Endothelial cell of umbilical vein (primary cell): ENCODE measurements at regions not wholly inside any gene's neighbourhood (a gene's known extent, or its start where the extent isn't known, plus 50 kb on each side); places are given as distances from the start of the nearest gene placed in this dataset.

Experiments used
- MAX ChIP-seq: IDR thresholded peaks from 2 replicates; pipeline ENCODE4 v1.6.1; 2011; ENCODE audit not compliant: insufficient read depth, insufficient read length
- TF ChIP-seq, protein P1 (sequence below), 2 donors: IDR thresholded peaks; 1 replicate in 1 of 2; 2 replicates in 1 of 2; pipeline ENCODE4 v1.5.1; 2011; ENCODE audit warnings: low read length in 2 of 2, mild to moderate bottlenecking in 2 of 2, moderate library complexity in 2 of 2, control low read depth in 1 of 2, inconsistent platforms in 1 of 2, low read depth in 1 of 2; ENCODE audit not compliant: insufficient read depth in 1 of 2; ENCODE audit errors: extremely low read depth in 1 of 2

DNA sequence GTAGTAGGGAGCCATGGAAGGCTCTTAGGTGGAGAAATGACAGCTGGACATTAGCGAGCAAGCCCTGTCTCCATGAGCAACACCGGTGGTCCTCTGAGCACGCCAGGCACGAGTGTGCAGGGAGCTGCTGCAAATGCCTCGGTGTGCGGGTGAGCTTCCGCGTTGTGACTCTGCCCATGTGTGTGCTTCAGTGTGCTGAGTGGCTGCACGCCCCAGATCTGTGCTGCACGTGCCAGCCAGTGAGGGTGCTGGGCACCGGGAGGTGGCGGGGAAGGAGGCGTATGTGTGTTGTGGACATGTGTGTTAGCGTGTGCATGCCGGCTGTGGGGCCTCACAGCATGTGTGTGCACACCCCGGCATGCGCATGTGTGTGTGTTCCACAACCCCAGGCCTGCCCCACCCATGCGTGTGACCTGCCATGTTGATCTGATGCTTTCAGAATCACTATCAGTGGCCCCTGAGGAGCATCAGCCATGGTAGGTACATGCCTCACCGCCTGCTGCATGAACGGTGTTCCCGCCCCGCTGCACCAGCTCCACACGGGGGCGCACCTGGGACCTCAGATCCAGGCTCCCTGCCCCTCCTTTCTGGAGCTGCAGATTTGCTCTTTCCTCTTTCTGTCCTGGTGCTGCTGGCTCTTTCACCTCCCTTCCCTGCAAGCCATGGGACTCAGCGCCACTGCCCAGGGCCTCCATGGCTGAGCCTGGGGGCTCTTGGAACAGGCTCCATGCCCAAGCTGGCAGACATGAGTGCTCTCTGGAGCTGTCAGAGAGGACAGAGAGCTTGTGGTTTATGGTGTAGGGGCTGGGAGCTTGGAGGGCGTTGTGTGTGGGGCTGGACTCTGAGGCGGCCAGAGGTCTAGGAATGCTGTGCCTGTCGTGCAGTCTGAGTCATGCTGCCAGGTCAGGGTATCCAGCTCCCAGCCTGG is 169.4 kb downstream of the TBC1D2B start:
- no peak for TF ChIP-seq MAX
- TF ChIP-seq, protein P1, sequence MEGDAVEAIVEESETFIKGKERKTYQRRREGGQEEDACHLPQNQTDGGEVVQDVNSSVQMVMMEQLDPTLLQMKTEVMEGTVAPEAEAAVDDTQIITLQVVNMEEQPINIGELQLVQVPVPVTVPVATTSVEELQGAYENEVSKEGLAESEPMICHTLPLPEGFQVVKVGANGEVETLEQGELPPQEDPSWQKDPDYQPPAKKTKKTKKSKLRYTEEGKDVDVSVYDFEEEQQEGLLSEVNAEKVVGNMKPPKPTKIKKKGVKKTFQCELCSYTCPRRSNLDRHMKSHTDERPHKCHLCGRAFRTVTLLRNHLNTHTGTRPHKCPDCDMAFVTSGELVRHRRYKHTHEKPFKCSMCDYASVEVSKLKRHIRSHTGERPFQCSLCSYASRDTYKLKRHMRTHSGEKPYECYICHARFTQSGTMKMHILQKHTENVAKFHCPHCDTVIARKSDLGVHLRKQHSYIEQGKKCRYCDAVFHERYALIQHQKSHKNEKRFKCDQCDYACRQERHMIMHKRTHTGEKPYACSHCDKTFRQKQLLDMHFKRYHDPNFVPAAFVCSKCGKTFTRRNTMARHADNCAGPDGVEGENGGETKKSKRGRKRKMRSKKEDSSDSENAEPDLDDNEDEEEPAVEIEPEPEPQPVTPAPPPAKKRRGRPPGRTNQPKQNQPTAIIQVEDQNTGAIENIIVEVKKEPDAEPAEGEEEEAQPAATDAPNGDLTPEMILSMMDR (IDR thresholded peaks at IDR 0.05; ENCODE audit: extremely low read depth in 1 of 2, insufficient read depth in 1 of 2, low read depth in 1 of 2, low read length in 2 of 2) = peak; percentile 54 to 61
